Endothelial cell of umbilical vein (primary cell): ENCODE measurements at regions not wholly inside any gene's neighbourhood (a gene's known extent, or its start where the extent isn't known, plus 50 kb on each side); places are given as distances from the start of the nearest gene placed in this dataset.

Experiments used
- BruUV-seq: library from RNA; stranded (reverse); fragments of 400-500 nt; replicated peaks from 2 replicates; lab custom pipeline; 2021; lab: Mats Ljungman, UMichigan
- CTCF ChIA-PET: fragments of 300-600, 350-600 bp; sonication (Branson Sonifier 250); formaldehyde crosslinking; loops from one replicate; lab custom pipeline; 2021; ENCODE audit warnings: antibody characterized with exemption, inconsistent platforms; lab: Charles Lee
- POLR2A ChIA-PET: fragments of 300-600, 350-600 bp; sonication (Branson Sonifier 250); formaldehyde crosslinking; loops from one replicate; lab custom pipeline; 2021; ENCODE audit warnings: antibody characterized with exemption, inconsistent platforms; lab: Charles Lee
- DNase-seq: peaks from one replicate; pipeline ENCODE4 v3.0.0-alpha.2; 2011; ENCODE audit warnings: low read depth, low spot score
- FAIRE-seq: peaks from 2 replicates; lab custom pipeline; 2011; peaks lifted over from hg19 to GRCh38; lab: Jason Lieb, UNC
- H2AFZ ChIP-seq: 2 replicates; pipeline ENCODE4 v1.6.0; 2012; ENCODE audit warnings: low read depth, low read length, control low read depth, inconsistent platforms
- H3K27ac ChIP-seq: 2 replicates; pipeline ENCODE4 v1.5.1; 2011; ENCODE audit warnings: low read depth, mild to moderate bottlenecking, control low read depth, low read length, moderate library complexity; ENCODE audit not compliant: insufficient read depth
- H3K27me3 ChIP-seq, 2 experiments: 2 replicates each; pipeline versions ENCODE4 v1.6.0 to v1.6.1; 2011; ENCODE audit warnings: low read length in 2 of 2, mixed read lengths in 1 of 2; ENCODE audit not compliant: control insufficient read depth in 2 of 2, insufficient read depth in 2 of 2
- H3K36me3 ChIP-seq, 2 experiments: 2 replicates in 1 of 2; 3 replicates in 1 of 2; pipeline ENCODE4 v1.5.1; 2011; ENCODE audit warnings: low read length in 2 of 2, mild to moderate bottlenecking in 1 of 2, moderate library complexity in 1 of 2; ENCODE audit not compliant: control insufficient read depth in 2 of 2, insufficient read depth in 2 of 2; ENCODE audit errors: extremely low read depth in 1 of 2
- H3K4me1 ChIP-seq: 3 replicates; pipeline ENCODE4 v1.5.1; 2011; ENCODE audit warnings: mild to moderate bottlenecking, low read length; ENCODE audit not compliant: control insufficient read depth, insufficient read depth; ENCODE audit errors: extremely low read depth
- H3K4me2 ChIP-seq: 2 replicates; pipeline ENCODE4 v1.6.1; 2011; ENCODE audit warnings: low read length, control low read depth, mixed read lengths; ENCODE audit not compliant: insufficient read depth
- H3K4me3 ChIP-seq, 3 experiments: fragments of 200-600 bp in 1 of 3; sonication (generic), shearing (Covaris generic) in 1 of 3; replicated peaks in 1 of 3; 2 replicates each; pipeline ENCODE4 v1.5.1; 2011 to 2016; ENCODE audit warnings: control low read depth in 3 of 3, low read length in 3 of 3, mild to moderate bottlenecking in 2 of 3, inconsistent platforms in 1 of 3, low read depth in 1 of 3, moderate library complexity in 1 of 3; ENCODE audit not compliant: insufficient read depth in 1 of 3
- H3K79me2 ChIP-seq: 2 replicates; pipeline ENCODE4 v1.6.0; 2012; ENCODE audit warnings: low read length, inconsistent platforms; ENCODE audit not compliant: control insufficient read depth, insufficient read depth
- H3K9ac ChIP-seq: replicated peaks from 2 replicates; pipeline ENCODE3; 2011; ENCODE audit warnings: low read length, control low read depth; ENCODE audit not compliant: insufficient read depth; ENCODE audit errors: extremely low read depth
- H3K9me1 ChIP-seq: replicated peaks from 3 replicates; pipeline ENCODE4 v1.6.0; 2011; ENCODE audit warnings: mild to moderate bottlenecking, low read length; ENCODE audit not compliant: control insufficient read depth, insufficient read depth; ENCODE audit errors: extremely low read depth
- H3K9me3 ChIP-seq: replicated peaks from 2 replicates; pipeline ENCODE4 v1.5.1; 2012; ENCODE audit warnings: low read length, inconsistent platforms; ENCODE audit not compliant: control insufficient read depth, insufficient read depth
- H4K20me1 ChIP-seq: replicated peaks from 2 replicates; pipeline ENCODE3; 2011; ENCODE audit warnings: mild to moderate bottlenecking, low read length; ENCODE audit not compliant: control insufficient read depth, insufficient read depth; ENCODE audit errors: extremely low read depth
- CTCF ChIP-seq, 2 donors: IDR thresholded peaks; 1 replicate in 1 of 2; 2 replicates in 1 of 2; pipeline ENCODE4 v1.5.1; 2011; ENCODE audit warnings: low read length in 2 of 2, mild to moderate bottlenecking in 2 of 2, moderate library complexity in 2 of 2, control low read depth in 1 of 2, inconsistent platforms in 1 of 2, low read depth in 1 of 2; ENCODE audit not compliant: insufficient read depth in 1 of 2; ENCODE audit errors: extremely low read depth in 1 of 2
- EZH2 ChIP-seq: IDR thresholded peaks from 2 replicates; pipeline ENCODE4 v1.6.1; 2012; ENCODE audit warnings: borderline replicate concordance, low read depth, mild to moderate bottlenecking, moderate library complexity, low read length, inconsistent platforms; ENCODE audit not compliant: severe bottlenecking
- FOS ChIP-seq: IDR thresholded peaks from 2 replicates; pipeline ENCODE4 v1.6.1; 2011; ENCODE audit warnings: mild to moderate bottlenecking, low read length, moderate library complexity, borderline replicate concordance; ENCODE audit not compliant: insufficient read depth
- GATA2 ChIP-seq: IDR thresholded peaks from 2 replicates; pipeline ENCODE4 v1.7.0; 2011; ENCODE audit warnings: low read depth, mild to moderate bottlenecking, moderate library complexity, mixed read lengths, low read length; ENCODE audit not compliant: insufficient read length, insufficient read depth
- JUN ChIP-seq: IDR thresholded peaks from 2 replicates; pipeline ENCODE4 v1.6.1; 2011; ENCODE audit warnings: borderline replicate concordance, low read depth; ENCODE audit not compliant: insufficient read length, insufficient read depth
- MAX ChIP-seq: IDR thresholded peaks from 2 replicates; pipeline ENCODE4 v1.6.1; 2011; ENCODE audit not compliant: insufficient read depth, insufficient read length
- MYC ChIP-seq: IDR thresholded peaks from one replicate; pipeline ENCODE4 v1.6.1; 2011; ENCODE audit warnings: mild to moderate bottlenecking, low read depth, low read length
- POLR2A ChIP-seq: IDR thresholded peaks from 2 replicates; pipeline ENCODE4 v1.6.1; 2012; ENCODE audit warnings: low read depth, mild to moderate bottlenecking, control low read depth, low read length
- POLR2AphosphoS5 ChIP-seq: IDR thresholded peaks from 2 replicates; pipeline ENCODE4 v1.6.1; 2012; ENCODE audit warnings: low read depth, mild to moderate bottlenecking, control low read depth, low read length, moderate library complexity; ENCODE audit not compliant: insufficient read depth
- dilution Hi-C: fragments of 300-500 bp; cut with MboI; formaldehyde crosslinking; loops from one replicate; pipeline ENCODE4 v1.15.0; 2019; ENCODE audit warnings: low sequenced_read_pairs; ENCODE audit not compliant: extremely low pct_ligation_motif_present
- intact Hi-C: fragments of 100-400 bp; cut with micrococcal nuclease; formaldehyde crosslinking; loops from one replicate; pipeline ENCODE4 v1.10.0; 2022

GRCh38 chr6:50959081-50959641 lies 140.5 kb downstream of the TFAP2B start:
- dilution Hi-C loops (no loop called here), intact Hi-C loops (no loop called here)
- BruUV-seq: no TSS peak
- ChIA-PET POLR2A (no interaction called here), CTCF (no interaction called here)
- DNase-seq: no peak
- Histone ChIP-seq H3K9ac (no peak overlapping the region), H3K27me3 (no peaks in the 10 kb centered on the region), H3K36me3 (no peaks in the 10 kb centered on the region), H3K4me3 (no peak overlapping the region), H3K79me2 (no peaks in the 10 kb centered on the region), H3K4me2 (no peak overlapping the region), H3K4me1 (no peaks in the 10 kb centered on the region), H4K20me1 (no peaks in the 10 kb centered on the region), H3K9me1 (no peaks in the 10 kb centered on the region), H3K27ac (no peak overlapping the region), H2AFZ (no peak overlapping the region), H3K9me3 (no peaks in the 10 kb centered on the region)
- TF ChIP-seq POLR2AphosphoS5: no peak
- no peak for TF ChIP-seq JUN
- no peak for TF ChIP-seq MAX
- no peak for TF ChIP-seq CTCF (IDR thresholded peaks at IDR 0.05; ENCODE audit: extremely low read depth in 1 of 2, insufficient read depth in 1 of 2, low read depth in 1 of 2, low read length in 2 of 2)
- no peak for TF ChIP-seq MYC
- no peak for TF ChIP-seq POLR2A
- TF ChIP-seq GATA2: no peak
- no peak for TF ChIP-seq FOS
- no peak for TF ChIP-seq EZH2
- FAIRE-seq: no peak
